HEK293T (cell line): ENCODE measurements at regions not wholly inside any gene's neighbourhood (a gene's known extent, or its start where the extent isn't known, plus 50 kb on each side); places are given as distances from the start of the nearest gene placed in this dataset.

ENCODE experiments used
- CTCF ChIA-PET: fragments of 350-600 bp; formaldehyde crosslinking; extraction: SDS; loops from one replicate; lab custom pipeline; 2021; ENCODE audit warnings: antibody characterized with exemption, inconsistent platforms; lab: Yijun Ruan, JAX
- POLR2A ChIA-PET: fragments of 350-600 bp; formaldehyde crosslinking; extraction: SDS; loops from one replicate; lab custom pipeline; 2020; ENCODE audit warnings: antibody characterized with exemption, inconsistent platforms; lab: Yijun Ruan, JAX
- DNase-seq: peaks from one replicate; pipeline ENCODE4 v3.0.0; 2012; ENCODE audit warnings: mixed read lengths; ENCODE audit errors: extremely low spot score
- ARNT ChIP-seq: fragments of 450-650 bp; IDR thresholded peaks from 2 replicates; pipeline ENCODE4 v1.6.1; 2017; ENCODE audit warnings: mild to moderate bottlenecking
- BHLHE40 ChIP-seq: fragments of 450-650 bp; IDR thresholded peaks from 2 replicates; pipeline ENCODE4 v1.6.1; 2016; ENCODE audit warnings: mild to moderate bottlenecking, moderate library complexity, borderline replicate concordance
- CTBP1 ChIP-seq: fragments of 450-650 bp; IDR thresholded peaks from 2 replicates; pipeline ENCODE4 v1.6.1; 2016; ENCODE audit warnings: borderline replicate concordance
- ELF4 ChIP-seq: fragments of 450-650 bp; IDR thresholded peaks from 2 replicates; pipeline ENCODE4 v1.6.1; 2017; ENCODE audit warnings: antibody characterized with exemption
- FOXA1 ChIP-seq: fragments of 450-650 bp; IDR thresholded peaks from 2 replicates; pipeline ENCODE4 v1.6.1; 2016; ENCODE audit warnings: mild to moderate bottlenecking
- FOXK2 ChIP-seq: fragments of 450-650 bp; IDR thresholded peaks from 2 replicates; pipeline ENCODE4 v1.6.1; 2016; ENCODE audit warnings: mild to moderate bottlenecking
- FOXM1 ChIP-seq: fragments of 450-650 bp; IDR thresholded peaks from 2 replicates; pipeline ENCODE4 v1.6.1; 2017; ENCODE audit warnings: mild to moderate bottlenecking, borderline replicate concordance
- HDGF ChIP-seq: fragments of 450-650 bp; IDR thresholded peaks from 2 replicates; pipeline ENCODE4 v1.6.1; 2017; ENCODE audit warnings: antibody characterized with exemption, borderline replicate concordance
- L3MBTL2 ChIP-seq: fragments of 450-650 bp; conservative IDR thresholded peaks from 2 replicates; pipeline ENCODE4 v1.6.1; 2016; ENCODE audit warnings: mild to moderate bottlenecking
- LEF1 ChIP-seq: fragments of 450-650 bp; IDR thresholded peaks from 2 replicates; pipeline ENCODE4 v1.6.1; 2017; ENCODE audit warnings: mild to moderate bottlenecking, borderline replicate concordance
- NFRKB ChIP-seq: fragments of 450-650 bp; IDR thresholded peaks from 2 replicates; pipeline ENCODE4 v1.6.1; 2016; ENCODE audit warnings: mild to moderate bottlenecking, moderate library complexity
- PKNOX1 ChIP-seq: fragments of 450-650 bp; IDR thresholded peaks from 2 replicates; pipeline ENCODE4 v1.6.1; 2016
- SP1 ChIP-seq: fragments of 450-650 bp; IDR thresholded peaks from 2 replicates; pipeline ENCODE4 v1.6.1; 2017
- SUZ12 ChIP-seq: fragments of 450-650 bp; IDR thresholded peaks from 2 replicates; pipeline ENCODE4 v1.6.1; 2016; ENCODE audit warnings: mild to moderate bottlenecking
- TARDBP ChIP-seq: fragments of 450-650 bp; IDR thresholded peaks from 2 replicates; pipeline ENCODE4 v1.6.1; 2016
- ZNF384 ChIP-seq: fragments of 450-650 bp; IDR thresholded peaks from 2 replicates; pipeline ENCODE4 v1.6.1; 2016

GRCh38 chr9:79877943-79878602 is 306.3 kb downstream of the TLE4 start:
- TF ChIP-seq ELF4: no peak
- TF ChIP-seq SP1: no peak
- TF ChIP-seq FOXK2: no peak
- no peak for TF ChIP-seq ARNT
- TF ChIP-seq CTBP1: no peak
- TF ChIP-seq TARDBP: no peak
- TF ChIP-seq FOXA1: no peak
- no peak for TF ChIP-seq PKNOX1
- TF ChIP-seq L3MBTL2: no peak
- TF ChIP-seq SUZ12: no peak
- no peak for TF ChIP-seq NFRKB
- TF ChIP-seq ZNF384: no peak
- no peak for TF ChIP-seq BHLHE40
- POLR2A ChIA-PET: interaction anchor here (0.7 kb wide), 1 partner anchor 205 kb away, joined by 3 read pairs; no protein-coding TSS in a partner anchor
- CTCF ChIA-PET: no interaction called here
- DNase-seq: no peak

GRCh38 chr9:79868567-79869189 is 296.9 kb downstream of the TLE4 start:
- TF ChIP-seq FOXK2 (no peak), FOXA1 (no peak), HDGF (no peak), PKNOX1 (no peak), BHLHE40 (no peak)
- ChIA-PET CTCF (no interaction called here), POLR2A (no interaction called here)
- no peak for DNase-seq

- DNase-seq: no peak
- POLR2A ChIA-PET: no interaction called here
- CTCF ChIA-PET: interaction anchor here (1.1 kb wide), 1 partner anchor 105 kb away, joined by 3 read pairs; no protein-coding TSS in a partner anchor
- no peak for TF ChIP-seq L3MBTL2
- no peak for TF ChIP-seq SUZ12
- no peak for TF ChIP-seq FOXM1
- TF ChIP-seq PKNOX1: no peak
These were observed 291.4 kb downstream of the TLE4 start for GRCh38 chr9:79862921-79863890.

GRCh38 chr9:79858508-79858907 is 286.7 kb downstream of the TLE4 start:
- ChIA-PET CTCF (no interaction called here), POLR2A (no interaction called here)
- DNase-seq: no peak
- TF ChIP-seq L3MBTL2 (no peak), PKNOX1 (no peak), LEF1 (no peak), SP1 (no peak)

GRCh38 chr9:79857188-79857587 is 285.4 kb downstream of the TLE4 start:
- no peak for DNase-seq
- ChIA-PET POLR2A (no interaction called here), CTCF (interaction anchor here (0.7 kb wide), 1 partner anchor 270 kb away, joined by 4 read pairs; no protein-coding TSS in a partner anchor)
- TF ChIP-seq FOXK2 (no peak), ELF4 (no peak), SP1 (no peak), BHLHE40 (no peak), HDGF (no peak)

GRCh38 chr9:79847074-79847473 is 275.3 kb downstream of the TLE4 start:
- DNase-seq: no peak
- POLR2A ChIA-PET: no interaction called here
- TF ChIP-seq ZNF384: no peak
- TF ChIP-seq PKNOX1: peak; percentile 15; the same call in 1 of the 2 replicates
- no peak for TF ChIP-seq SP1
- CTCF ChIA-PET: interaction anchor here (0.7 kb wide), 1 partner anchor 112 kb away, joined by 3 read pairs; no protein-coding TSS in a partner anchor
